Liver (tissue), 8 donors: ENCODE measurements at regions not wholly inside any gene's neighbourhood (a gene's known extent, or its start where the extent isn't known, plus 50 kb on each side); places are given as distances from the start of the nearest gene placed in this dataset.

Experiments
- DNase-seq: peaks from one replicate; pipeline ENCODE4 v3.0.0-alpha.2; 2017; ENCODE audit warnings: low spot score
- H3K27ac ChIP-seq, 2 donors: one replicate each; pipeline ENCODE4 v1.7.0; 2013; ENCODE audit warnings: inconsistent platforms in 2 of 2, low read length in 2 of 2, control low read depth in 1 of 2, low read depth in 1 of 2, mild to moderate bottlenecking in 1 of 2
- H3K27me3 ChIP-seq, 4 donors: one replicate each; pipeline versions ENCODE4 v1.6.1 to v1.7.0; 2013; ENCODE audit warnings: low read length in 3 of 4, inconsistent platforms in 1 of 4, mild to moderate bottlenecking in 1 of 4, moderate library complexity in 1 of 4; ENCODE audit not compliant: control insufficient read depth in 4 of 4, insufficient read depth in 4 of 4
- H3K36me3 ChIP-seq, 4 donors: one replicate each; pipeline versions ENCODE4 v1.6.1 to v1.7.0; 2013; ENCODE audit warnings: low read length in 3 of 4, mild to moderate bottlenecking in 3 of 4, low read depth in 1 of 4, moderate library complexity in 1 of 4; ENCODE audit not compliant: control insufficient read depth in 4 of 4, insufficient read depth in 3 of 4
- H3K4me1 ChIP-seq, 4 donors: one replicate each; pipeline versions ENCODE4 v1.6.1 to v1.7.0; 2013; ENCODE audit warnings: low read length in 3 of 4, mild to moderate bottlenecking in 3 of 4, moderate library complexity in 1 of 4; ENCODE audit not compliant: control insufficient read depth in 4 of 4, insufficient read depth in 4 of 4
- H3K4me3 ChIP-seq, 3 donors: one replicate each; pipeline versions ENCODE4 v1.6.1 to v1.7.0; 2013; ENCODE audit warnings: low read length in 3 of 3, control low read depth in 1 of 3, low read depth in 1 of 3, mild to moderate bottlenecking in 1 of 3
- H3K9ac ChIP-seq, 2 donors: one replicate each; pipeline ENCODE4 v1.7.0; 2013; ENCODE audit warnings: low read length in 2 of 2, mild to moderate bottlenecking in 2 of 2, moderate library complexity in 2 of 2, control low read depth in 1 of 2, low read depth in 1 of 2
- H3K9me3 ChIP-seq, 4 donors: one replicate each; pipeline versions ENCODE4 v1.6.1 to v1.7.0; 2013; ENCODE audit warnings: low read length in 3 of 4; ENCODE audit not compliant: control insufficient read depth in 4 of 4
- EGR1 ChIP-seq, 2 donors: IDR thresholded peaks; 2 replicates each; pipeline ENCODE4 v1.6.1; 2016 to 2018; ENCODE audit warnings: antibody characterized with exemption in 2 of 2, low read depth in 2 of 2
- GABPA ChIP-seq, 2 donors: IDR thresholded peaks in 1 of 2; conservative IDR thresholded peaks in 1 of 2; 2 replicates each; pipeline ENCODE4 v1.6.1; 2016; ENCODE audit warnings: antibody characterized with exemption in 2 of 2, mild to moderate bottlenecking in 1 of 2, moderate library complexity in 1 of 2
- HNF4A ChIP-seq, 2 donors: conservative IDR thresholded peaks; 2 replicates each; pipeline ENCODE4 v1.6.1; 2016; ENCODE audit warnings: antibody characterized with exemption in 2 of 2, mild to moderate bottlenecking in 2 of 2
- HNF4G ChIP-seq: IDR thresholded peaks from 2 replicates; pipeline ENCODE4 v1.6.1; 2016; ENCODE audit warnings: antibody characterized with exemption
- NR2F2 ChIP-seq: IDR thresholded peaks from 2 replicates; pipeline ENCODE4 v1.6.1; 2016; ENCODE audit warnings: antibody characterized with exemption
- RAD21 ChIP-seq, 2 donors: IDR thresholded peaks; 2 replicates each; pipeline ENCODE4 v1.6.1; 2016; ENCODE audit warnings: antibody characterized with exemption in 2 of 2, mild to moderate bottlenecking in 2 of 2
- RXRA ChIP-seq, 2 donors: IDR thresholded peaks; 2 replicates each; pipeline ENCODE4 v1.6.1; 2017 to 2018; ENCODE audit warnings: antibody characterized with exemption in 2 of 2, mild to moderate bottlenecking in 1 of 2
- SP1 ChIP-seq: IDR thresholded peaks from 2 replicates; pipeline ENCODE4 v1.6.1; 2018; ENCODE audit warnings: antibody characterized with exemption, mild to moderate bottlenecking
- TAF1 ChIP-seq: conservative IDR thresholded peaks from 2 replicates; pipeline ENCODE4 v1.6.1; 2016; ENCODE audit warnings: antibody characterized with exemption, mild to moderate bottlenecking
- YY1 ChIP-seq: IDR thresholded peaks from 2 replicates; pipeline ENCODE4 v1.6.1; 2016; ENCODE audit warnings: antibody characterized with exemption, mild to moderate bottlenecking
- WGBS: extraction: QIAGEN DNeasy Blood & Tissue Kit; methylation state at CpG from one replicate; pipeline ENCODE4 v1.1.7; 2013; 5-methylcytosine and 5-hydroxymethylcytosine counted together
- TF ChIP-seq, protein P1 (sequence below): fragments of 150-350 bp; IDR thresholded peaks from 2 replicates; pipeline ENCODE4 v1.5.1; 2017; ENCODE audit warnings: improper control_type of control experiment, low read depth, low read length; ENCODE audit not compliant: missing input control
- TF ChIP-seq, protein P2 (sequence below): IDR thresholded peaks from 2 replicates; pipeline ENCODE4 v1.6.1; 2016; ENCODE audit warnings: antibody characterized with exemption
- TF ChIP-seq, protein P3 (sequence below): IDR thresholded peaks from 2 replicates; pipeline ENCODE4 v1.6.1; 2016; ENCODE audit warnings: antibody characterized with exemption
- TF ChIP-seq, protein P4 (sequence below): IDR thresholded peaks from 2 replicates; pipeline ENCODE4 v1.6.1; 2016; ENCODE audit warnings: antibody characterized with exemption, mild to moderate bottlenecking
- donor health status: healthy.
- donor health status: healthy.
- donor health status: healthy.
- donor health status: healthy.
- donor health status: healthy.

DNA sequence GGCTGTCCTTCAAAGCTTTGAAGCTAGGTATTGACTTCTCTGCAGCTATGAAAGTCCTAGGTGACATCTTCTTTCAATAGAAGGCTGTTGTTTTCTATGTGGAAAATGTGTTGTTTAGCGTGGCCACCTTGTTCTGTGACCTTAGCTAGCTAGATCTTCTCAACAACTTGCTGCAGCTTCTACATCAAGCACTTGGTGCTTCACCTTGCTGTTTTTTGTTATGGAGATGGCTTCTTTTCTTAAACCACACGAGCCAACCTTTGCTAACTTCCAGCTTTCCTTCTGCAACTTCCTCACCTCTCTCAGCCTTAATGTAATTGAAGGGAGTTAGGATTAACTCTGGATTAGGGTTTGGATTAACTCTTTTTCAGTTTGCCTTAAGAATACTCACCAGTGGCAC, 128.6 kb upstream of the MMS22L start:
- no peak for DNase-seq
- 40% methylated on average over 2 of the region's 2 CpGs for WGBS
- H3K36me3 ChIP-seq = no peaks in the 10 kb centered on the region

DNA sequence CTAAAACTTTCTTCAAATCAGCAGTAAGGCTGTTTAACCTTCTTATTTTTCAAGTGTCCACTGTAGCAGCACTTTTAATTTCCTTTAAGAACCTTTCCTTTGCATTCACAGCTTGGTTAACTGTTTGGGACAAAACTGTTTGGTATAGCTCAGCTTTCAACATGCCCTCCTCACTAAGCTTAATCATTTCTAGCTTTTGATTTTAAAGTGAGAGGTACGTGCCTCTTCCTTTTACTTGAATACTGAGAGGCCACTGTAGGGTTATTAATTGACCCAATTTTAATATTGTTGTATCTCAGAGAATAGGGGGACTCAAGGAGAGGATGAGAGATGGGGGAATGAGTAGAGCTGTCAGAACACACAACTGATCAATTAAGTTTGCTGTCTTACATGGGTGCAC, 129.5 kb upstream of the MMS22L start:
- no peaks in the 10 kb centered on the region for H3K9me3 ChIP-seq
- TF ChIP-seq RXRA (IDR thresholded peaks at IDR 0.05) (no peak), HNF4A (conservative IDR thresholded peaks at IDR 0.05) (no peak), TAF1 (no peak), HNF4G (no peak), RAD21 (IDR thresholded peaks at IDR 0.05) (no peak), EGR1 (IDR thresholded peaks at IDR 0.05; ENCODE audit: low read depth in 2 of 2) (no peak), SP1 (no peak)
- TF ChIP-seq, protein P1, sequence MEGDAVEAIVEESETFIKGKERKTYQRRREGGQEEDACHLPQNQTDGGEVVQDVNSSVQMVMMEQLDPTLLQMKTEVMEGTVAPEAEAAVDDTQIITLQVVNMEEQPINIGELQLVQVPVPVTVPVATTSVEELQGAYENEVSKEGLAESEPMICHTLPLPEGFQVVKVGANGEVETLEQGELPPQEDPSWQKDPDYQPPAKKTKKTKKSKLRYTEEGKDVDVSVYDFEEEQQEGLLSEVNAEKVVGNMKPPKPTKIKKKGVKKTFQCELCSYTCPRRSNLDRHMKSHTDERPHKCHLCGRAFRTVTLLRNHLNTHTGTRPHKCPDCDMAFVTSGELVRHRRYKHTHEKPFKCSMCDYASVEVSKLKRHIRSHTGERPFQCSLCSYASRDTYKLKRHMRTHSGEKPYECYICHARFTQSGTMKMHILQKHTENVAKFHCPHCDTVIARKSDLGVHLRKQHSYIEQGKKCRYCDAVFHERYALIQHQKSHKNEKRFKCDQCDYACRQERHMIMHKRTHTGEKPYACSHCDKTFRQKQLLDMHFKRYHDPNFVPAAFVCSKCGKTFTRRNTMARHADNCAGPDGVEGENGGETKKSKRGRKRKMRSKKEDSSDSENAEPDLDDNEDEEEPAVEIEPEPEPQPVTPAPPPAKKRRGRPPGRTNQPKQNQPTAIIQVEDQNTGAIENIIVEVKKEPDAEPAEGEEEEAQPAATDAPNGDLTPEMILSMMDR = no peak
- TF ChIP-seq, protein P2, sequence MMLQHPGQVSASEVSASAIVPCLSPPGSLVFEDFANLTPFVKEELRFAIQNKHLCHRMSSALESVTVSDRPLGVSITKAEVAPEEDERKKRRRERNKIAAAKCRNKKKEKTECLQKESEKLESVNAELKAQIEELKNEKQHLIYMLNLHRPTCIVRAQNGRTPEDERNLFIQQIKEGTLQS = no peak
- TF ChIP-seq, protein P3, sequence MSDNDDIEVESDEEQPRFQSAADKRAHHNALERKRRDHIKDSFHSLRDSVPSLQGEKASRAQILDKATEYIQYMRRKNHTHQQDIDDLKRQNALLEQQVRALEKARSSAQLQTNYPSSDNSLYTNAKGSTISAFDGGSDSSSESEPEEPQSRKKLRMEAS = no peak
- WGBS = 28% methylated on average over 1 of the region's 1 CpG
- H3K27me3 ChIP-seq = no peaks in the 10 kb centered on the region
- H3K4me3 ChIP-seq = no peak overlapping the region
- no peak overlapping the region for H3K27ac ChIP-seq
- no peaks in the 10 kb centered on the region for H3K36me3 ChIP-seq
- H3K9ac ChIP-seq = no peak overlapping the region
- no peak for DNase-seq
- no peaks in the 10 kb centered on the region for H3K4me1 ChIP-seq

More for the DNA sequence above, 128.6 kb upstream of the MMS22L start:
- H3K4me1 ChIP-seq = no peaks in the 10 kb centered on the region
- H3K9me3 ChIP-seq = no peaks in the 10 kb centered on the region
- no peak overlapping the region for H3K4me3 ChIP-seq
- H3K9ac ChIP-seq = no peak overlapping the region
- no peaks in the 10 kb centered on the region for H3K27me3 ChIP-seq
- no peak overlapping the region for H3K27ac ChIP-seq
- TF ChIP-seq HNF4G (no peak), HNF4A (conservative IDR thresholded peaks at IDR 0.05) (no peak), TAF1 (no peak), SP1 (no peak), GABPA (IDR thresholded peaks at IDR 0.05 in 1 of 2, conservative IDR thresholded peaks at IDR 0.05 in 1 of 2) (no peak), RXRA (IDR thresholded peaks at IDR 0.05) (no peak)
- TF ChIP-seq, protein P1 = no peak
- TF ChIP-seq, protein P2 = no peak
- TF ChIP-seq, protein P3 = no peak

DNA sequence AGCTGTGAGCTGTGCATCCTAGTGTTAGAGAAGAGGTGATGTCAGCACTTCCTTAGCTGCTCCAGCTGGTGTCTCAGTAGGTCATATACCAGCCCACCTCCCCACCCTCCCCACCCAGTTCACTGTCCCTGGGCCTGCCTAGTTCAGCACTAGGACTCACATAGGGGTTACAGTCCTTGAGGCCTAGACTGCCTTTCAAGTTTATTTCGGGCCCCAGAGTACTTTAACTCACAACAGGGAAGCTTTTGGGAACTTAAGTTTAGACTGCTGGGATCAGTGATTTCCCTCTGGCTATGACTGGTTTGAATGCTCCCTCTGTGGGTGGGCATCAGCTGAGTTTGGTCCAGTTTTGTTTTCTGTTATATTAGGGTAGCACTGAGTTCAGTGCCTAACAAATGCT, 139.2 kb upstream of the MMS22L start:
- Histone ChIP-seq H3K9me3 (no peaks in the 10 kb centered on the region), H3K36me3 (no peaks in the 10 kb centered on the region), H3K9ac (no peak overlapping the region), H3K27ac (no peak overlapping the region), H3K27me3 (no peaks in the 10 kb centered on the region), H3K4me3 (no peak overlapping the region), H3K4me1 (no peaks in the 10 kb centered on the region)
- 66% methylated on average over 1 of the region's 1 CpG for WGBS
- no peak for DNase-seq
- TF ChIP-seq TAF1 (no peak), HNF4G (no peak), RXRA (IDR thresholded peaks at IDR 0.05) (no peak), SP1 (no peak), RAD21 (IDR thresholded peaks at IDR 0.05) (no peak), EGR1 (IDR thresholded peaks at IDR 0.05; ENCODE audit: low read depth in 2 of 2) (no peak), YY1 (no peak), NR2F2 (no peak)
- TF ChIP-seq, protein P3 = no peak
- TF ChIP-seq, protein P4, sequence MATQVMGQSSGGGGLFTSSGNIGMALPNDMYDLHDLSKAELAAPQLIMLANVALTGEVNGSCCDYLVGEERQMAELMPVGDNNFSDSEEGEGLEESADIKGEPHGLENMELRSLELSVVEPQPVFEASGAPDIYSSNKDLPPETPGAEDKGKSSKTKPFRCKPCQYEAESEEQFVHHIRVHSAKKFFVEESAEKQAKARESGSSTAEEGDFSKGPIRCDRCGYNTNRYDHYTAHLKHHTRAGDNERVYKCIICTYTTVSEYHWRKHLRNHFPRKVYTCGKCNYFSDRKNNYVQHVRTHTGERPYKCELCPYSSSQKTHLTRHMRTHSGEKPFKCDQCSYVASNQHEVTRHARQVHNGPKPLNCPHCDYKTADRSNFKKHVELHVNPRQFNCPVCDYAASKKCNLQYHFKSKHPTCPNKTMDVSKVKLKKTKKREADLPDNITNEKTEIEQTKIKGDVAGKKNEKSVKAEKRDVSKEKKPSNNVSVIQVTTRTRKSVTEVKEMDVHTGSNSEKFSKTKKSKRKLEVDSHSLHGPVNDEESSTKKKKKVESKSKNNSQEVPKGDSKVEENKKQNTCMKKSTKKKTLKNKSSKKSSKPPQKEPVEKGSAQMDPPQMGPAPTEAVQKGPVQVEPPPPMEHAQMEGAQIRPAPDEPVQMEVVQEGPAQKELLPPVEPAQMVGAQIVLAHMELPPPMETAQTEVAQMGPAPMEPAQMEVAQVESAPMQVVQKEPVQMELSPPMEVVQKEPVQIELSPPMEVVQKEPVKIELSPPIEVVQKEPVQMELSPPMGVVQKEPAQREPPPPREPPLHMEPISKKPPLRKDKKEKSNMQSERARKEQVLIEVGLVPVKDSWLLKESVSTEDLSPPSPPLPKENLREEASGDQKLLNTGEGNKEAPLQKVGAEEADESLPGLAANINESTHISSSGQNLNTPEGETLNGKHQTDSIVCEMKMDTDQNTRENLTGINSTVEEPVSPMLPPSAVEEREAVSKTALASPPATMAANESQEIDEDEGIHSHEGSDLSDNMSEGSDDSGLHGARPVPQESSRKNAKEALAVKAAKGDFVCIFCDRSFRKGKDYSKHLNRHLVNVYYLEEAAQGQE = no peak
- TF ChIP-seq, protein P1 = no peak
